ENCODE measurements at regions not wholly inside any gene's neighbourhood (a gene's known extent, or its start where the extent isn't known, plus 50 kb on each side); places are given as distances from the start of the nearest gene placed in this dataset.

- no peak for TF ChIP-seq ZNF532 (CRISPR knock-in tag; IDR thresholded peaks at IDR 0.05; ENCODE audit: borderline replicate concordance)
These were observed 340.0 kb downstream of the GABRG2 start (continued) for GRCh38 chr5:162407614-162408013.

GRCh38 chr5:162410365-162410764 is 342.8 kb downstream of the GABRG2 start:
- DNase-seq (ENCODE audit: low spot score) = no peak
- no peak overlapping the region for H3K4me3 Mint-ChIP-seq
- ATAC-seq = no peak
- H3K27me3 Mint-ChIP-seq (ENCODE audit: low read depth) = no peaks in the 10 kb centered on the region
- ChIA-PET POLR2A (no interaction called here), CTCF (no interaction called here)
- H3K9me3 Mint-ChIP-seq = peaks cover 3% of the 10 kb centered on the region; the same call in 1 of the 2 replicates
- no peaks in the 10 kb centered on the region for H3K36me3 Mint-ChIP-seq
- H3K4me1 Mint-ChIP-seq = no peaks in the 10 kb centered on the region
- TF ChIP-seq HMGA2 (CRISPR knock-in tag; IDR thresholded peaks at IDR 0.05) (no peak), SOX15 (CRISPR knock-in tag; IDR thresholded peaks at IDR 0.05) (no peak), E2F1 (CRISPR knock-in tag; IDR thresholded peaks at IDR 0.05) (no peak), PRDM15 (CRISPR knock-in tag; IDR thresholded peaks at IDR 0.05) (no peak), KAT7 (CRISPR knock-in tag; IDR thresholded peaks at IDR 0.05; ENCODE audit: borderline replicate concordance) (no peak), OVOL2 (CRISPR knock-in tag; IDR thresholded peaks at IDR 0.05; ENCODE audit: borderline replicate concordance) (no peak), IRF1 (CRISPR knock-in tag; IDR thresholded peaks at IDR 0.05) (no peak), NFYB (CRISPR knock-in tag; conservative IDR thresholded peaks at IDR 0.05; ENCODE audit: low read depth) (no peak), AFF4 (CRISPR knock-in tag; IDR thresholded peaks at IDR 0.05; ENCODE audit: borderline replicate concordance) (no peak), IRF2 (CRISPR knock-in tag; IDR thresholded peaks at IDR 0.05; ENCODE audit: borderline replicate concordance, low read depth) (no peak), ATF2 (CRISPR knock-in tag; IDR thresholded peaks at IDR 0.05; ENCODE audit: borderline replicate concordance, low read depth) (no peak), ZBTB21 (CRISPR knock-in tag; IDR thresholded peaks at IDR 0.05; ENCODE audit: borderline replicate concordance) (no peak), MAX (CRISPR knock-in tag; IDR thresholded peaks at IDR 0.05) (no peak), SMAD3 (CRISPR knock-in tag; IDR thresholded peaks at IDR 0.05; ENCODE audit: borderline replicate concordance) (no peak), ZNF396 (CRISPR knock-in tag; IDR thresholded peaks at IDR 0.05; ENCODE audit: borderline replicate concordance) (no peak), NR1H2 (CRISPR knock-in tag; IDR thresholded peaks at IDR 0.05) (no peak), ZNF317 (CRISPR knock-in tag; IDR thresholded peaks at IDR 0.05; ENCODE audit: borderline replicate concordance, low read depth) (no peak)
- H3K27ac Mint-ChIP-seq = no peak overlapping the region

Measured in WTC11 (cell line).